Muscle of leg (tissue), 3 donors: ENCODE measurements at regions not wholly inside any gene's neighbourhood (a gene's known extent, or its start where the extent isn't known, plus 50 kb on each side); places are given as distances from the start of the nearest gene placed in this dataset.
"Not testable (repeated sequence)": the region's sequence is repeated elsewhere in the genome, so short reads cannot be mapped to it uniquely, and the experiment has no call there.

Experiments
- DNase-seq: peaks from one replicate; pipeline ENCODE4 v3.0.0; 2013
- H3K27ac ChIP-seq: one replicate; pipeline ENCODE4 v1.5.1; 2013; ENCODE audit warnings: mild to moderate bottlenecking, low read length, control low read depth
- H3K27me3 ChIP-seq: one replicate; pipeline ENCODE4 v1.6.1; 2013; ENCODE audit warnings: low read length; ENCODE audit not compliant: control insufficient read depth, insufficient read depth
- H3K36me3 ChIP-seq: one replicate; pipeline ENCODE4 v1.6.1; 2013; ENCODE audit warnings: low read length; ENCODE audit not compliant: control insufficient read depth, insufficient read depth
- H3K4me1 ChIP-seq: one replicate; pipeline ENCODE4 v1.6.1; 2013; ENCODE audit warnings: low read length; ENCODE audit not compliant: control insufficient read depth, insufficient read depth
- H3K4me3 ChIP-seq: one replicate; pipeline ENCODE4 v1.5.1; 2013; ENCODE audit warnings: low read length, control low read depth
- H3K9me3 ChIP-seq: replicated peaks from 2 replicates; pipeline ENCODE4 v1.6.1; 2013; ENCODE audit warnings: low read depth, low read length; ENCODE audit not compliant: control insufficient read depth
- WGBS: methylation state at CpG from one replicate; pipeline ENCODE4 v1.1.5; 2013; ENCODE audit warnings: missing lambda C conversion rate; ENCODE audit not compliant: insufficient coverage; 5-methylcytosine and 5-hydroxymethylcytosine counted together

- Histone ChIP-seq H3K4me1 (no peaks in the 10 kb centered on the region), H3K27ac (no peak overlapping the region), H3K9me3 (no peaks in the 10 kb centered on the region), H3K27me3 (no peaks in the 10 kb centered on the region), H3K4me3 (no peak overlapping the region), H3K36me3 (no peaks in the 10 kb centered on the region)
- DNase-seq, result no peak
- no CpG with 5 or more reads among the region's 1 CpG for WGBS
Measured at GRCh38 chr3:90080988-90081387, 973.6 kb downstream of the EPHA3 start.

- H3K27ac ChIP-seq, result not testable (repeated sequence)
- 87% methylated on average over 3 of the region's 8 CpGs for WGBS
Measured at GRCh38 chr3:90086297-90086696, 978.9 kb downstream of the EPHA3 start.

GRCh38 chr3:90087703-90088102, 980.3 kb downstream of the EPHA3 start:
- no peaks in the 10 kb centered on the region for H3K36me3 ChIP-seq
- DNase-seq, result no peak
- no peaks in the 10 kb centered on the region for H3K27me3 ChIP-seq
- WGBS, result no CpG with 5 or more reads among the region's 2 CpGs
- H3K9me3 ChIP-seq, result no peaks in the 10 kb centered on the region
- H3K4me3 ChIP-seq, result no peak overlapping the region
- no peaks in the 10 kb centered on the region for H3K4me1 ChIP-seq
- H3K27ac ChIP-seq, result no peak overlapping the region

More at GRCh38 chr3:90086297-90086696, 978.9 kb downstream of the EPHA3 start:
- not testable (repeated sequence) for H3K9me3 ChIP-seq, H3K4me3 ChIP-seq, DNase-seq, H3K27me3 ChIP-seq, H3K36me3 ChIP-seq, H3K4me1 ChIP-seq

- Histone ChIP-seq H3K36me3 (no peaks in the 10 kb centered on the region), H3K27me3 (no peaks in the 10 kb centered on the region), H3K4me1 (no peaks in the 10 kb centered on the region), H3K9me3 (no peaks in the 10 kb centered on the region), H3K27ac (no peak overlapping the region), H3K4me3 (no peak overlapping the region)
- DNase-seq, result peak; percentile 84
- WGBS, result no CpG with 5 or more reads among the region's 2 CpGs
Measured at GRCh38 chr3:90091549-90091948, 984.1 kb downstream of the EPHA3 start.

GRCh38 chr3:90092994-90093393, 985.6 kb downstream of the EPHA3 start:
- no CpG with 5 or more reads among the region's 1 CpG for WGBS
- Histone ChIP-seq H3K4me3 (no peak overlapping the region), H3K27me3 (no peaks in the 10 kb centered on the region), H3K36me3 (no peaks in the 10 kb centered on the region), H3K27ac (no peak overlapping the region), H3K9me3 (no peaks in the 10 kb centered on the region), H3K4me1 (no peaks in the 10 kb centered on the region)
- peak; percentile 51 for DNase-seq

GRCh38 chr3:90095811-90096210, 988.4 kb downstream of the EPHA3 start:
- Histone ChIP-seq H3K27me3 (no peaks in the 10 kb centered on the region), H3K4me1 (no peaks in the 10 kb centered on the region), H3K9me3 (no peaks in the 10 kb centered on the region), H3K27ac (no peak overlapping the region), H3K4me3 (no peak overlapping the region), H3K36me3 (no peaks in the 10 kb centered on the region)
- peak; percentile 80 for DNase-seq
- 50% methylated on average over 1 of the region's 2 CpGs for WGBS

- H3K36me3 ChIP-seq, result no peaks in the 10 kb centered on the region
- H3K4me3 ChIP-seq, result no peak overlapping the region
- DNase-seq, result no peak
- no CpG with 5 or more reads among the region's 1 CpG for WGBS
- H3K27me3 ChIP-seq, result no peaks in the 10 kb centered on the region
- H3K4me1 ChIP-seq, result no peaks in the 10 kb centered on the region
- H3K9me3 ChIP-seq, result no peaks in the 10 kb centered on the region
- H3K27ac ChIP-seq, result no peak overlapping the region
Measured at GRCh38 chr3:90099493-90099892, 992.1 kb downstream of the EPHA3 start.

- no peak for DNase-seq
- Histone ChIP-seq H3K4me1 (no peaks in the 10 kb centered on the region), H3K27me3 (no peaks in the 10 kb centered on the region), H3K9me3 (no peaks in the 10 kb centered on the region), H3K27ac (no peak overlapping the region), H3K4me3 (no peak overlapping the region), H3K36me3 (no peaks in the 10 kb centered on the region)
Measured at GRCh38 chr3:90102146-90102545, 994.7 kb downstream of the EPHA3 start.

- Histone ChIP-seq H3K27ac (no peak overlapping the region), H3K27me3 (no peaks in the 10 kb centered on the region), H3K4me1 (no peaks in the 10 kb centered on the region), H3K9me3 (no peaks in the 10 kb centered on the region), H3K4me3 (no peak overlapping the region), H3K36me3 (no peaks in the 10 kb centered on the region)
- WGBS, result no CpG with 5 or more reads among the region's 5 CpGs
- peak; percentile 15 for DNase-seq
Measured at GRCh38 chr3:90121326-90121725, 1013.9 kb downstream of the EPHA3 start.

- no CpG with 5 or more reads among the region's 2 CpGs for WGBS
- Histone ChIP-seq H3K4me1 (no peaks in the 10 kb centered on the region), H3K4me3 (no peak overlapping the region), H3K9me3 (no peaks in the 10 kb centered on the region), H3K27ac (no peak overlapping the region), H3K36me3 (no peaks in the 10 kb centered on the region), H3K27me3 (no peaks in the 10 kb centered on the region)
- DNase-seq, result no peak
Measured at GRCh38 chr3:90128391-90128790, 1021.0 kb downstream of the EPHA3 start.

GRCh38 chr3:90129730-90130129, 1022.3 kb downstream of the EPHA3 start:
- no peaks in the 10 kb centered on the region for H3K36me3 ChIP-seq
- no peak for DNase-seq
- whole genome bisulfite sequencing, result no CpG with 5 or more reads among the region's 3 CpGs
- no peaks in the 10 kb centered on the region for H3K9me3 ChIP-seq
- H3K27me3 ChIP-seq, result no peaks in the 10 kb centered on the region
- H3K27ac ChIP-seq, result no peak overlapping the region
- H3K4me1 ChIP-seq, result no peaks in the 10 kb centered on the region
- no peak overlapping the region for H3K4me3 ChIP-seq
